Calu3 (cell line): ENCODE measurements at regions not wholly inside any gene's neighbourhood (a gene's known extent, or its start where the extent isn't known, plus 50 kb on each side); places are given as distances from the start of the nearest gene placed in this dataset.

Source experiments
- BruUV-seq: library from RNA; stranded (reverse); fragments of 400-500 nt; replicated peaks from 2 replicates; lab custom pipeline; 2021; lab: Mats Ljungman, UMichigan
- CTCF ChIA-PET: fragments of 300-600 bp; sonication (Branson Sonifier 250); formaldehyde crosslinking; loops from one replicate; lab custom pipeline; 2022; ENCODE audit warnings: antibody characterized with exemption; lab: Charles Lee
- DNase-seq: peaks from one replicate; pipeline ENCODE4 v3.0.0; 2022
- H3K27ac Mint-ChIP-seq: one replicate; pipeline ENCODE4 v1.8.0; 2022; ENCODE audit warnings: mixed read lengths; ENCODE audit not compliant: unreplicated experiment
- H3K27me3 Mint-ChIP-seq: one replicate; pipeline ENCODE4 v1.8.0; 2022; ENCODE audit warnings: mixed read lengths; ENCODE audit not compliant: unreplicated experiment
- H3K36me3 Mint-ChIP-seq: one replicate; pipeline ENCODE4 v1.8.0; 2022; ENCODE audit warnings: mild to moderate bottlenecking, moderate library complexity, mixed read lengths; ENCODE audit not compliant: insufficient read depth, unreplicated experiment
- H3K4me1 Mint-ChIP-seq: one replicate; pipeline ENCODE4 v1.8.0; 2022; ENCODE audit warnings: mild to moderate bottlenecking, low read depth, mixed read lengths; ENCODE audit not compliant: unreplicated experiment
- H3K4me3 Mint-ChIP-seq: one replicate; pipeline ENCODE4 v1.8.0; 2022; ENCODE audit warnings: mild to moderate bottlenecking, low read depth, moderate library complexity, mixed read lengths; ENCODE audit not compliant: unreplicated experiment
- H3K9me3 Mint-ChIP-seq: one replicate; pipeline ENCODE4 v1.8.0; 2022; ENCODE audit warnings: low read depth, mixed read lengths; ENCODE audit not compliant: unreplicated experiment
- CTCF ChIP-seq: fragments of 200-600 bp; IDR thresholded peaks from one replicate; pipeline ENCODE4 v1.8.0; 2022; ENCODE audit warnings: antibody characterized with exemption; ENCODE audit not compliant: unreplicated experiment
- intact Hi-C: fragments of 100-400 bp; cut with micrococcal nuclease; formaldehyde crosslinking; loops from one replicate; pipeline ENCODE4 v1.10.0; 2022; ENCODE audit not compliant: unreplicated experiment

GRCh38 chr3:31086698-31087097 is 192.2 kb upstream of the GADL1 start:
- BruUV-seq = no TSS peak
- H3K36me3 Mint-ChIP-seq = no peaks in the 10 kb centered on the region
- no peak for TF ChIP-seq CTCF
- no peaks in the 10 kb centered on the region for H3K9me3 Mint-ChIP-seq
- no peak for DNase-seq
- no peak overlapping the region for H3K4me3 Mint-ChIP-seq
- H3K4me1 Mint-ChIP-seq = no peaks in the 10 kb centered on the region
- CTCF ChIA-PET = no interaction called here
- H3K27me3 Mint-ChIP-seq = peaks cover 21% of the 10 kb centered on the region
- intact Hi-C loops = no loop called here
- H3K27ac Mint-ChIP-seq = no peak overlapping the region

GRCh38 chr3:31091748-31092147 is 197.3 kb upstream of the GADL1 start:
- no TSS peak for BruUV-seq
- intact Hi-C loops = no loop called here
- Mint-ChIP-seq H3K4me3 (no peak overlapping the region), H3K9me3 (no peaks in the 10 kb centered on the region), H3K27ac (no peak overlapping the region), H3K4me1 (no peaks in the 10 kb centered on the region), H3K27me3 (peaks cover 13% of the 10 kb centered on the region), H3K36me3 (no peaks in the 10 kb centered on the region)
- CTCF ChIA-PET = no interaction called here
- no peak for DNase-seq
- TF ChIP-seq CTCF = no peak

GRCh38 chr3:31092748-31093589 is 198.5 kb upstream of the GADL1 start:
- no peak for TF ChIP-seq CTCF
- Mint-ChIP-seq H3K4me3 (no peak overlapping the region), H3K27me3 (peaks cover 25% of the 10 kb centered on the region), H3K9me3 (no peaks in the 10 kb centered on the region), H3K36me3 (no peaks in the 10 kb centered on the region), H3K27ac (no peak overlapping the region), H3K4me1 (no peaks in the 10 kb centered on the region)
- no TSS peak for BruUV-seq
- intact Hi-C loops = no loop called here
- no peak for DNase-seq
- CTCF ChIA-PET = interaction anchor here (0.6 to 0.7 kb wide), 2 partner anchors 44 to 245 kb away, joined by 3 read pairs; no protein-coding TSS in a partner anchor

- peaks cover 25% of the 10 kb centered on the region for H3K27me3 Mint-ChIP-seq
- no TSS peak for BruUV-seq
- intact Hi-C loops = no loop called here
- DNase-seq = no peak
- CTCF ChIA-PET = interaction anchor here (0.7 kb wide), 1 partner anchor 246 kb away, joined by 3 read pairs; no protein-coding TSS in a partner anchor
- no peaks in the 10 kb centered on the region for H3K9me3 Mint-ChIP-seq
- no peak for TF ChIP-seq CTCF
- no peaks in the 10 kb centered on the region for H3K36me3 Mint-ChIP-seq
- no peak overlapping the region for H3K4me3 Mint-ChIP-seq
- no peak overlapping the region for H3K27ac Mint-ChIP-seq
- H3K4me1 Mint-ChIP-seq = no peaks in the 10 kb centered on the region
Measured at GRCh38 chr3:31093606-31094005, 199.1 kb upstream of the GADL1 start.
